ENCODE measurements at regions not wholly inside any gene's neighbourhood (a gene's known extent, or its start where the extent isn't known, plus 50 kb on each side); places are given as distances from the start of the nearest gene placed in this dataset.

DNA sequence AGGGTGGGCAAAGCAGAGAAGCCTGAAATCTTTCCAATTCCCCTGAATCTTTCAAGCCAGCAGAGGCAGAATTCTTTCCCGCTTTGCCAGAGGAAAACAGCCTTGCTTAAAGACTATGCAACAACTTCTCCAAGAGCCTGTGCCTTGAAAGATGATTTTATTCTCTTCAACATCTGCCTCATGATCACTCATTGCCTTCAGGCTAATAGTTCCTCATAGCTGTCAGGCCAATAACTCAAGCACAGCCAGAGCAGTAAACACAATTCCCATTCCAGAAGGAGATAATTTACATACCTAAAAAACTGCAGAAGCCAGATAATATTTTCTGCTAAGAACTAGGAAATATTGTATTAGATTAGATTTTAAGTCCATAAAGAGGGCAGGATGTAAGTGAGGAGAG is 92.3 kb upstream of the PUM3 start (continued):
- TF ChIP-seq, protein P1, sequence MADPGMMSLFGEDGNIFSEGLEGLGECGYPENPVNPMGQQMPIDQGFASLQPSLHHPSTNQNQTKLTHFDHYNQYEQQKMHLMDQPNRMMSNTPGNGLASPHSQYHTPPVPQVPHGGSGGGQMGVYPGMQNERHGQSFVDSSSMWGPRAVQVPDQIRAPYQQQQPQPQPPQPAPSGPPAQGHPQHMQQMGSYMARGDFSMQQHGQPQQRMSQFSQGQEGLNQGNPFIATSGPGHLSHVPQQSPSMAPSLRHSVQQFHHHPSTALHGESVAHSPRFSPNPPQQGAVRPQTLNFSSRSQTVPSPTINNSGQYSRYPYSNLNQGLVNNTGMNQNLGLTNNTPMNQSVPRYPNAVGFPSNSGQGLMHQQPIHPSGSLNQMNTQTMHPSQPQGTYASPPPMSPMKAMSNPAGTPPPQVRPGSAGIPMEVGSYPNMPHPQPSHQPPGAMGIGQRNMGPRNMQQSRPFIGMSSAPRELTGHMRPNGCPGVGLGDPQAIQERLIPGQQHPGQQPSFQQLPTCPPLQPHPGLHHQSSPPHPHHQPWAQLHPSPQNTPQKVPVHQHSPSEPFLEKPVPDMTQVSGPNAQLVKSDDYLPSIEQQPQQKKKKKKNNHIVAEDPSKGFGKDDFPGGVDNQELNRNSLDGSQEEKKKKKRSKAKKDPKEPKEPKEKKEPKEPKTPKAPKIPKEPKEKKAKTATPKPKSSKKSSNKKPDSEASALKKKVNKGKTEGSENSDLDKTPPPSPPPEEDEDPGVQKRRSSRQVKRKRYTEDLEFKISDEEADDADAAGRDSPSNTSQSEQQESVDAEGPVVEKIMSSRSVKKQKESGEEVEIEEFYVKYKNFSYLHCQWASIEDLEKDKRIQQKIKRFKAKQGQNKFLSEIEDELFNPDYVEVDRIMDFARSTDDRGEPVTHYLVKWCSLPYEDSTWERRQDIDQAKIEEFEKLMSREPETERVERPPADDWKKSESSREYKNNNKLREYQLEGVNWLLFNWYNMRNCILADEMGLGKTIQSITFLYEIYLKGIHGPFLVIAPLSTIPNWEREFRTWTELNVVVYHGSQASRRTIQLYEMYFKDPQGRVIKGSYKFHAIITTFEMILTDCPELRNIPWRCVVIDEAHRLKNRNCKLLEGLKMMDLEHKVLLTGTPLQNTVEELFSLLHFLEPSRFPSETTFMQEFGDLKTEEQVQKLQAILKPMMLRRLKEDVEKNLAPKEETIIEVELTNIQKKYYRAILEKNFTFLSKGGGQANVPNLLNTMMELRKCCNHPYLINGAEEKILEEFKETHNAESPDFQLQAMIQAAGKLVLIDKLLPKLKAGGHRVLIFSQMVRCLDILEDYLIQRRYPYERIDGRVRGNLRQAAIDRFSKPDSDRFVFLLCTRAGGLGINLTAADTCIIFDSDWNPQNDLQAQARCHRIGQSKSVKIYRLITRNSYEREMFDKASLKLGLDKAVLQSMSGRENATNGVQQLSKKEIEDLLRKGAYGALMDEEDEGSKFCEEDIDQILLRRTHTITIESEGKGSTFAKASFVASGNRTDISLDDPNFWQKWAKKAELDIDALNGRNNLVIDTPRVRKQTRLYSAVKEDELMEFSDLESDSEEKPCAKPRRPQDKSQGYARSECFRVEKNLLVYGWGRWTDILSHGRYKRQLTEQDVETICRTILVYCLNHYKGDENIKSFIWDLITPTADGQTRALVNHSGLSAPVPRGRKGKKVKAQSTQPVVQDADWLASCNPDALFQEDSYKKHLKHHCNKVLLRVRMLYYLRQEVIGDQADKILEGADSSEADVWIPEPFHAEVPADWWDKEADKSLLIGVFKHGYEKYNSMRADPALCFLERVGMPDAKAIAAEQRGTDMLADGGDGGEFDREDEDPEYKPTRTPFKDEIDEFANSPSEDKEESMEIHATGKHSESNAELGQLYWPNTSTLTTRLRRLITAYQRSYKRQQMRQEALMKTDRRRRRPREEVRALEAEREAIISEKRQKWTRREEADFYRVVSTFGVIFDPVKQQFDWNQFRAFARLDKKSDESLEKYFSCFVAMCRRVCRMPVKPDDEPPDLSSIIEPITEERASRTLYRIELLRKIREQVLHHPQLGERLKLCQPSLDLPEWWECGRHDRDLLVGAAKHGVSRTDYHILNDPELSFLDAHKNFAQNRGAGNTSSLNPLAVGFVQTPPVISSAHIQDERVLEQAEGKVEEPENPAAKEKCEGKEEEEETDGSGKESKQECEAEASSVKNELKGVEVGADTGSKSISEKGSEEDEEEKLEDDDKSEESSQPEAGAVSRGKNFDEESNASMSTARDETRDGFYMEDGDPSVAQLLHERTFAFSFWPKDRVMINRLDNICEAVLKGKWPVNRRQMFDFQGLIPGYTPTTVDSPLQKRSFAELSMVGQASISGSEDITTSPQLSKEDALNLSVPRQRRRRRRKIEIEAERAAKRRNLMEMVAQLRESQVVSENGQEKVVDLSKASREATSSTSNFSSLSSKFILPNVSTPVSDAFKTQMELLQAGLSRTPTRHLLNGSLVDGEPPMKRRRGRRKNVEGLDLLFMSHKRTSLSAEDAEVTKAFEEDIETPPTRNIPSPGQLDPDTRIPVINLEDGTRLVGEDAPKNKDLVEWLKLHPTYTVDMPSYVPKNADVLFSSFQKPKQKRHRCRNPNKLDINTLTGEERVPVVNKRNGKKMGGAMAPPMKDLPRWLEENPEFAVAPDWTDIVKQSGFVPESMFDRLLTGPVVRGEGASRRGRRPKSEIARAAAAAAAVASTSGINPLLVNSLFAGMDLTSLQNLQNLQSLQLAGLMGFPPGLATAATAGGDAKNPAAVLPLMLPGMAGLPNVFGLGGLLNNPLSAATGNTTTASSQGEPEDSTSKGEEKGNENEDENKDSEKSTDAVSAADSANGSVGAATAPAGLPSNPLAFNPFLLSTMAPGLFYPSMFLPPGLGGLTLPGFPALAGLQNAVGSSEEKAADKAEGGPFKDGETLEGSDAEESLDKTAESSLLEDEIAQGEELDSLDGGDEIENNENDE (IDR thresholded peaks at IDR 0.05; ENCODE audit: insufficient replicate concordance, low read length): no peak
- TF ChIP-seq FOSL1 (IDR thresholded peaks at IDR 0.05; ENCODE audit: insufficient read depth, low read depth, low read length): no peak
- TF ChIP-seq BRCA1 (IDR thresholded peaks at IDR 0.05; ENCODE audit: low read depth, low read length): no peak
- no peak for TF ChIP-seq CBX8 (IDR thresholded peaks at IDR 0.05; ENCODE audit: borderline replicate concordance, low read depth, low read length)
- TF ChIP-seq SRF (IDR thresholded peaks at IDR 0.05; ENCODE audit: low read depth, low read length): no peak
- TF ChIP-seq, protein P2, sequence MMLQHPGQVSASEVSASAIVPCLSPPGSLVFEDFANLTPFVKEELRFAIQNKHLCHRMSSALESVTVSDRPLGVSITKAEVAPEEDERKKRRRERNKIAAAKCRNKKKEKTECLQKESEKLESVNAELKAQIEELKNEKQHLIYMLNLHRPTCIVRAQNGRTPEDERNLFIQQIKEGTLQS (IDR thresholded peaks at IDR 0.05; ENCODE audit: insufficient read depth, low read depth, low read length): no peak
- TF ChIP-seq SUZ12 (IDR thresholded peaks at IDR 0.05; ENCODE audit: low read length): no peak
- no peak for TF ChIP-seq EGR1 (IDR thresholded peaks at IDR 0.05; ENCODE audit: borderline replicate concordance, low read depth, low read length)
- TF ChIP-seq ASH2L (IDR thresholded peaks at IDR 0.05; ENCODE audit: low read length): no peak
